T-helper 2 cell (primary cell): ENCODE measurements at regions not wholly inside any gene's neighbourhood (a gene's known extent, or its start where the extent isn't known, plus 50 kb on each side); places are given as distances from the start of the nearest gene placed in this dataset.

Experiments
- DNase-seq, 5 experiments: peaks; one replicate each; pipeline versions ENCODE4 v3.0.0 to v3.0.0-alpha.2; 2012 to 2022

DNA sequence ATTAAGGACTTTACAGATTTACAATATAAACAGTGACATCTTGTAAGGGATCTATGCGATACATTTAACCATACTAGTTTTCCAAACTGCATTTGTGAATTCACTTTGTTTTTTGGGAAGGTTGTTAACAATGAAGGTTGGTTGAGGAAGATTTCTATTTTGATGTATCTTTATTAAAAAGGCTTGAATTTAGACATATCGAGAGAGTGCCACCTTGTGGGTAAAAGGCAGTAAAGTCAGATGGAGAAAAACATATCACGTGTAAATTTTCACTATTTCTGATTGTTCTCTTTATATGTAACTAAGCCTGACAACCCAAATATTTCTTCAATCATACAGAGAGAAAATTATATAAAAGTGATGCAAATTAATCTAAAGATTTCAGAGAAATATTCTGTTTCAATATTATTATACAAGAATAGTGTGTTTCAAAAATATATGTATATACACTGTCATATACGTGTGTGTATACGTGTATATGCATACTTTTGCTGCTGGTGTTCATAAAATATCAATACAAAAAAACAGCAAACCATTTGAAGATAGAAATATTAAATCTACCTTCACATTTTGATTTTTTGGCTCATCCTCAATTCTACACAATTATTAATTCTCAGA is 988.6 kb downstream of the SORCS1 start:
- no peak for DNase-seq

DNA sequence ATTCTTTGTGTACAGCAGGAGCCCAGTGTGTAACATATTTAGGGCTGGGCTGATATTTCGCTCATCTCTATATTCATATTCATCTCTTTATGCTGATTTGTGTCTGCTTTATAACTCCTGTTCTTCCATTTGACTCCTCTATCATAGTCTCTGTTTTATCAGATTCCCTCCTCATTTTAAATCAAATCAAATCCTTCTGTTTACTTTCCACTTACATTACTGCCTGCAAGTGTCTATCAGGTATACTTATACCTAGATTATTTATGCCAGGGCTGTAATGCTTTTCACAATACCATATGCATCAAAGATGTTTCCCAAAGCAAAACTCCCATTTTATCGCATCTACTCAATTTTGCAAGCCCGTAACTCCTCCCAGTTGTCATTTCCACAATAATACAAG is 990.7 kb downstream of the SORCS1 start:
- no peak for DNase-seq

DNA sequence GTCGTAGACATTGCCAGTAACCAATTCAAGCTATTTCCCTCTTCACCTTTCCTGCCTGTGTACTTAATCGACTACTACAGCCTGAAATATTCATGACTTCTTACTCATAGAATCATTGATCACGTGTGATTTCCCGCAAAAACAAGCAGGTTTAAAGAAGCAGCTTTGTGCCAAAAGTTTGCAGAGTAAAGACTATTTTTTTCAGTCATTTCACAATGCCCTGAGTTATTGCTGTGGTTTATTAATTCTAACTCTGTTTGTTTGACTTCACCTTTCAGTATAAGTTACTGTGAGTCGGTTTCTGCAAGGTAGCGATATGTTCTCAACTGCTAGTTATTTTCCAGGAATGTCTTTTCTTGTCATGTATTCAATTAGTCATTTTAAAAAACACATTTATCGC is 995.3 kb downstream of the SORCS1 start:
- no peak for DNase-seq

DNA sequence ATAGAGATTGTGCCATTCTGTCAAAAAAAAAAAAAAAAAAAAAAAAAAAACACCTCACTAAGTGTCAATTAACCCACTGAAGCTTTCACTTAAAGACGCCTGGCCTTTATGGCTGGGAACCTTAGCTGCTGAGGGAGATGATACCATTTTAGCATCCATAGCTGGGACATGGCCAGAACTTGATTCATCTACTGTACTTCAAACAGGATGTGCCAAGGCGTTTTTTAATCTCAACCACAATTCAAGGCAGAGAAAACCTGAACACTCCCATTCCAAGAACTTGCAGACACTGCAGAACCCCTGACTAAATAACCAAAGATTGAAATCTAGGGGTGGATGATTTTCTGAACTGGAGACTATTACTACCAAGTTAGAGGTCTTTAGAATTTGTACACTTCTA is 996.6 kb downstream of the SORCS1 start:
- no peak for DNase-seq

DNA sequence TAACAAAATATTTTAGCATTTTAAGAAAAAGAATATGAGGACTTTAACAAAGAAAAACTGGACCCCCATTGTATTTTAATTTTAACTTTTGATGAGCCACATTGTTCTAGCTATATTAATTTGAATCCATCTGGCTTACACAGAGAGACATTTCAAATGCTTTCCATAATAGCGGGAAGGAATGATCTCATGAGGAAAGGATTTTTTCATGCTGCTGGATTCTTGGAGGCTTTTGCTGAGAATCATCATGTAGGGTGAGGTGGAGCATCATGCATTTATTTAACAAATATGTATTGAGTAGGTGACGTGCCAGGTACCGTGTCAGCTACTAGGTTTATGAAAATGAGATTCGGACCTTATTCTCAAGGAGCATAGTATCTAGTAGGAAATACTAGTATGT is 1006.3 kb downstream of the SORCS1 start:
- DNase-seq, result no peak

DNA sequence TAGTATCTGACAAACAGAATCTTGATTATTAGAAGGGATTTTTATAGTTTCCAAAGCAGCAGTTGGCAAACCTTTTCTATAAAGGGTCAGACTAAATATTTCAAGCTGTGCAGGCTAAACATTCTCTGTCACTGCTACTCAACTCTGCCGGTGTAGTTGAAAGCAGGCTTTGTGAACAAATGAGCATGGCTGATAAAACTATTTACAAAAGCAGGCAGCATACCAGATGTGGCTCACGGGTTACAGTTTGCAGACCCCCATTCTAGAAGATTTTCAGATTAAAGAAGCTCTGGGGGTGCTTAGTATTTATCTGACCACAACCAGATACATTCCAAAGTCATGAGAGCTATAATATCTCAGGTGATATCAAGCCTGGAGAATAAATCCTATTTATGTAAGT is 1017.5 kb downstream of the SORCS1 start:
- no peak for DNase-seq

DNA sequence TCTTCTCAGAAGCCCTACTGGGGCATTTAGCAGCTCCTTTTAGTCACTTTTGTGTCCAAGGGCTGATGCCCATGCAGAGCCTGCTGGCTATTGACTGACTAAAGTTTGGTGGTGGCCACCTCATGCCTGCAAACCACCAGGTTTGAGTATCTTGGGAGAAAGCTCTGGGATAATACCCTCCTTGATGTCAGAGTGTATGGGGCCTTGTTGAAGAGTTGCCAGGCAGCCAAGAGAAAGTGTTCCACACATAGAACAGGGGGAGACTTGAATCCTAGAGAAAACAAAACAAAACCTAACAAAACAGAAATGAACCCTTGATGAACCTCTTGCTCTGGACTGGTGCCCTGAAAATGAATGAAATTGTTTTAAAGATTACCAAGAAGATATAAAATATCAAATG is 1024.6 kb downstream of the SORCS1 start:
- DNase-seq, result no peak

DNA sequence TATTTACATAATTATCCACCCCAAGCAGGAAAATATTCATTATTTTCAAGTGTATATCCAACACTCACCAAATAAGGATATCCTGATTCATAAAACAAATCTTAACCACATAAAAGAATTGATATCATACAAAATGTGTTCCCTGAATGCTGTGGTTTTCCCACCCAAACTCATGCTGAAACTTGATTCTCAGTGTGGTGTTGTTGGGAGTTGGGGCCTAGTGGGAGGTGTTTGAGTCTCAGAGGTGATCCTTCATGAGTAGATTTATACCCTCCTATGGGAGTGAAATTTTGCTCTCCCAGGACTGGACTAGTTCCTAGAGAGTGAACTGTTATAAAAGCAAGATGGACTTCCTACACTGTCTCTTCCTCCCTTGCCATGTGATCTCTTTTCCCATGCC is 1028.3 kb downstream of the SORCS1 start:
- no peak for DNase-seq

DNA sequence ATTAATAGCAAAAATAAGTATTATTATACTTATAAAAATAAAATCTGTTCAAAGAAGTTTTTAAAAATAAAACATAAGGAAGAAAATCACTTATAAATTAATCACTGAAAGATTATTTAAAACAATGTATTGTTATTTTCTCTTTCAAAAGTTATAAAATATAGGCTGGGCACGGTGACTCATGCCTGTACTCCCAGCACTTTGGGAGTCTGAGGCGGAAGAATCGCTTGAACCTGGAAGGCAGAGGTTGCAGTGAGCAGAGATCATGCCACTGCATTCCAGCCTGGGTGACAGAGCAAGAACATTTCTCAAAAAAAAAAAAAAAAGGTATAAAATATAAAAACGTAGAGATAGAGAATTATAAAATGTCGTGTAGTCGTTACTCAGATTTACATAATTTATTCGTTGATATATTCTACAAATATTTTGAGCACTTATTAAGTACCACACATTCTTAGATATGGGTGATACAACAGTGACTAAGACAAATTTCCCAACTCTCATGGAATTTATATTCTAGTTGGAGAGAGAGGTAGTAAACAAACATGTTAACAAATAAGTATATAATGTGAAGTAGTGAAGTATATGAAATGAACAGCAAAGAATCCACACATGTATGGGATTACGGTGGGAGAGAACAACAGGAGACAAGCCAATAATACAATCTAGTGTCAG is 1030.0 kb downstream of the SORCS1 start:
- no peak for DNase-seq

DNA sequence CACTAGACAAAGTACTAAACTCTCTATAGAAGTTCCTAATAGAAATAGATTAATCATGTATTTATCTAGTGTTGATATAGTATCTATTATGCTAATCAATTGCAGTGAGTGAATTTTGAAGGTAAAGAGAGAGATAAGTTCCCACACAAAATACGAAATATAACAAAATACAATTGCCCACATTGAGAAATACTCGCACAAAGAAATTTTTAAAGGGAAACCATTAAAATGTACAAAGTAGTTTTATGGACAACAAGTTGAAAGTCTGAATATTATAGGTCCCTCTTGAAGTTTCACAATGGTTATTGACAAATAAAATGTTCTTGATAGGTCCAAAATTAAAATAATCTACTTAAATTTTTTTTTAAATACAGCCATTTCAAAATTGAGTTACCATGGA is 1031.1 kb downstream of the SORCS1 start:
- DNase-seq, result no peak

DNA sequence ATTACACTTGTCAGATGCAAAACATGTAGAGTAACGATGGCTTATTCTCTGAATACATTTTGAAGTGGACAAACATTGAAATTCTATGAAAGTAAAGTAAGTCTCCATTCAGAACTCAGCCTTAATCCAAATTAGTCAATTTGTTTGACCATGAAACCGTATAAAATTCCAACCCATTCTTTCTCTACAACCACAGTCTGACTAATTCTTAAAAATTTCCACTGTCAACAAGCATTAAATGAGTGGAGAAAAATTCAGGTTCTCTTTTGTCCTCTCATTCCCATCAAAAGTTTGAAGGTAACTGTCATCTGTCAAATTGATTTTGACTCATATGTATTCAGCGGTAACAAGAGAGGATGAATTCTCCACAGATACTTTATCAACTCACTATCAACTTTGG is 1031.5 kb downstream of the SORCS1 start:
- no peak for DNase-seq

DNA sequence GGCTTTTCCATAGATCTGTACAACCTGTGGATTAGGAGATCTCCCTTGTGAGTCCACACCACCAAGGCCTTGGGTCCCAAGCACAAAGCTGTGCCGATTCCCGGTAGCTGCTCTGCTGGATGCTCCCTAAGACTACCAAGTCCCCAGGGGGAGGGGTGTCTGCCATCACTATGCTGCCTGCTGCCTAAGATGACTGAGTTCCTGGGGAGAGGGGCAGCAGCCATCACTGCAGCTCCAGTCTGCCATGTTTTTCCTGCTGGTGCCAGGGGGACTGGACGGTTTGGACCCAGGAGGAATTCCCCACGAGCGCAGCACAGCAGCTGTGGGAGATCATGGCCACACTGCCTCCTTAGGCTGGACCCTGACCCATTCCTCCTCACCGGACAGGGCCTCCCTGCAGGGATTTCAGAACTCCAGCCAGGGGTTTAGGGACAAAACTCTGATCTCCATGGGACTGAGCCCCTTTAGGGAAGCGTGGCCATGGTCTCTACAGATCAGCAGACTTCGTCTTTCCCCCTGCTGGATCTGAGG is 1049.8 kb downstream of the SORCS1 start:
- no peak for DNase-seq

DNA sequence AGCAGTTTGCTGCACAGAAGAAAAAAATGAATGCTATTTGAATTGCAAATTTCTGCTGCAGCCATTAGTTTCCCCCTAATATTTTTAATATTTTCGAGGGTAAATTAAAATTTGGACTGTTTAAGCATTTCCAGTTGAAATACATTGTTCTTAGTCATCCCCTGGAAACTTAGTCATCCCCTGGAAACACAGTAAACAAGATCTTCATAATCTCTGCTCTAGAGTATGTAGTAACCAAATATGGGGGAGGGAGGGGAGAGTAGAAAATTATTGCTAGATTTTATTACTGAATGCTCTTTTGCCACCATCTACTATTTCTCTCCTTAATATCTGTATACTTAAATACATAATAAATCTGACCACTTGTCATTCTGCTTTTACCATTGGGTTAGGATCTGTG is 1053.3 kb downstream of the SORCS1 start:
- DNase-seq, result no peak

DNA sequence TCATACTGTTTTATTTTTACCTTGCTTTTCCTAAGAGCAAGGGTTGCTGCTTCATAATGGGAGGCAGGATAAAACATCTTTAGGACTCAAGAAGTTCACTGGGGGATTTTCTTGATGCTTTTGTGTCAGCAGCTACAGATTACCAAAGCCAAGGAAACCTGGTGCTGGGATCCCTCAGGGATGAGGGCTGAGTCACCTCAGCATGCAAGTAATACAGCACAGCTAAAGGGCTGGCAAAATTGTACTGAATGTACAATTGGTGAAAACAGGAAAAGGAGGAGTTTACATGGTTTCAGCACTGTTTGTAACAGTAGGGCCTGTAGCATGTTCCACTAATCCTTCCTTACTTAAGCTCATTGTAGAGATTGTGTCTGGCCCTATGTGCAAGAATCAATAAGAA is 1056.8 kb downstream of the SORCS1 start:
- DNase-seq, result no peak

DNA sequence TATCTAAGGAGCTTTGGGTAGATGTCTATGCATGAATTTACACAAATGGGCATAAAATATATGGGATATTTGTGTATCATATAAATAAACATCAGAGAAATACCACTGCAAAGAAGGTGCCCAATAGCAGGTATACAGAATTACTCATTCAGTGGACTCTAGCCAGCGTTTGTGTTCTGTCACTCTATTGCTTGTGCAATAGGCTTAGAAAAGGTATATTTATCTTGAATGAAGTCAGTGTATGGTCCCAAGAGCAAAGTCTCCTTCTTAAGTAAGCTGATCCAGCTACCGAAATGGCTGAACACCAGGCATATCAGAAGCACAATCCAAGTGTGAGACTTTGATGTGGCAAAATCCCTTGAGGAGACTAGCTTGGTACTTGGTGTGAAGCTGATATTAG is 1058.4 kb downstream of the SORCS1 start:
- no peak for DNase-seq

DNA sequence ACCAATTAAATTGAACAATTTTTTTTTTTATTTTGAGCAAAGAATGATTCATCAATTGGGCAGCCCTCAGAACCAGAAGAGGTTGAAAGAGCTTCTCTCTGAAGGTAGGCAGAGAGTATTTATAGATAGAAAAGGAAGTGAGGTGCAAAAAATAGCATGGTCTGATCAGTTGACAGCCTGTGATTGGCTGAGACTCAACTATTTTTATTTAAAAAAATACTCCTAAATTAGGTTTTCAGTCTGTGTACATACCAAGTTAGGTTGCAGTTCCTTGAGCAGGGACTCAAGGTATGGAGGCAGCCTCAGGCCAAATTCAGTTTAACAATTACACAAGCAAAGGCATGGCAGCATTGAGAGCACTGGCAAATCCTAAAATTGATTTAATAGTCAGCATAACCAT is 1074.7 kb downstream of the SORCS1 start:
- no peak for DNase-seq

DNA sequence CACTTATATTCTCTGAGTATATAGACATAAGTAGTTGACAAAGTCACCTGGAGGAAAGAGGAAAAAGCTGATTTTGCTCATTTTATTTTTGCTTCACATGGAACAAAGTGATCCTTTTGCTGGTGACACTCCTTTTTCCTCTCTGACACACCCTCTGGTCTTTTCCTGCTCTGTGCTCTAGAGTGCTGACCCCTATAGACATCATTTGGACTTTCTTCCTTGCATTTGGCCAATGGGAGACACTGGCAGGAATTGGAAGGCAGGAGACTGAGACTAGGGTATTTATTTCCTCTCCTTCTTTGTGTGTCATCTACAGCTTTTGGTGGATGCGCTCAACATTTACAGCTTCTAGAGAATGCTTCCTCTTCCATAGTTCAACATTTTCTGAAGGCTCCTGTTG is 1078.1 kb downstream of the SORCS1 start:
- DNase-seq, result no peak

DNA sequence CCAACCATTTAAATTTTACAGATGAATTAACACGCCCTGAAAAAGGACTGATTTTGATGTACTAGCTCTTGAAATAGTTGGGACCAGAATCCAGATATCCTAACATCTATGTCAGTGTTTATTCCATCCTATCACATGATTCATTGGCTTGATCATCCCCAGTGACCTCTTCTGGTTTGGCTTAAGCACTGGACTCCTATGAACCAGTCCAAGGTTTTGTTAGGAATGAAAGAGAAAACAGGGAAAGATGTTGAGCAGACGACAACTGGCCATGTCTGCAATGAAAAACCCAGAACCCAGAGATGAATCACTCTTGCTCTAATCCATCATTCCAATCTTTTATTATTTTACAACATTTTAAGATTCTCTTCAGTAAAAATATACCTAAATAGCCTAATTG is 1080.9 kb downstream of the SORCS1 start:
- DNase-seq, result no peak

DNA sequence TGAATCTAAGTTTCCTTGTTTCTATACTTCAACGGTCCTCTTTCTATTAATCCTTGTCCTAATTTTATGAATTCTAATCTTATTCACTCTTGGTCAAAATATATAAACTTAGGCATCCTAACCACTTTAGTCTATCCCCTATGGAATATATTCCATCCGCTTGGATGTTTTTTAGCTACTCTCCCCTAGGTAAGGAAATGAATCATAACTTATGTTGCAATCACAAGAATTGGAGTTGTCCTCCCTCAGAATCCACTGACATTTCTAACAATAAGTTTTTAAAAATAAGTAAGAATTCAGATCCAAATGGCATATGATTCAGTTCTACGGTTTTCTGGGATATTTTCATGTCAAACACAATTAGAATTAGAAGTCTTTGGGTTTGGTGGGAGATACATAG is 1081.6 kb downstream of the SORCS1 start:
- DNase-seq, result no peak

DNA sequence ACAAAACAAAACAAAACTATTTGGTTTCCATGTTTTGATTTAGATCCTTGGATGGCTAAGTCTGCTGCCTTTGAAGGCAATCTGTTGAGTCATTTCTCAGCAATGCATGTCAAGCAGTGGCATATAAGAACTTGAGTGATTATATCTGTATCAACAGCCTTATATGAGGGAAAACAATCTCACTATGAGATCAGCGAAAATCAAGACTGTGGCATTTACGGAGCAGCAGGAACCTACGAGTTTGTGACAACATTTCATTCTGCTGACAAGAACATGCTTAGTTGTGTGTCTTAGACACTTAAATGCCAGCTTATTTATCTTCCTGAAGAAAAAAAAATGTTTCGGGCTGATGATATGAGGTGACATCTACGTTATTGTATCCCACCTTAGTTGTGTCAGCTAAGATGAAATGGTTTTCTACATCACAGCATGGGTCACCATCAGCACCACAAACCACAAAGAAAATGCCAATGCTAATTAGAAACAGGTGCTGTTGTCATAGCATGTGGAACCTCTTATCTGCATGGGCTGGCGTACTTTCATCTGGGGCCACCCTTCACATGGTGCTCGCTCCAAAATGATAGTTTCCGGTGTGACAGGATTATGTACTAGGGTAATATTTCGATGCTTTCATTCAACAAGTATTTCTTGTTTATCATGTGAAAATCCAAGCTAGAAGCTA is 1085.5 kb downstream of the SORCS1 start:
- no peak for DNase-seq

DNA sequence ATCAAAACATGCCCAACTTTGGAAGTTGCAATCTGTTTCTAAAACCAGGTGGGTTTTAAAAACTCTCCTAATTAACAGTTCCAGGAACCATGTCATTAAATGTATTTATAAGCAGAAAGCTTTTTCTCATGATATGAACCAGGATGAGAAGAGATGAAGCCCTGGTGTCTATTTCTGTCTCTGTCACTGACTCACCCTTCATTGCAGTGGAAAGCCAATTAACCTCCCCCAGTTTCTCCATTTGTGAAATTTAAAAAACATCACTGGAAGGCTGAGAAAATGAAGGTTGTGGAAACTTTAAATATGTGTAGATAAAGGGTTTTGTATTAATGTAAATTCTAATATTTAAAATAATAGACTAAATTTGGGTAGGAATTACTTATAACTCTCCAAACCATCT is 1088.0 kb downstream of the SORCS1 start:
- no peak for DNase-seq

DNA sequence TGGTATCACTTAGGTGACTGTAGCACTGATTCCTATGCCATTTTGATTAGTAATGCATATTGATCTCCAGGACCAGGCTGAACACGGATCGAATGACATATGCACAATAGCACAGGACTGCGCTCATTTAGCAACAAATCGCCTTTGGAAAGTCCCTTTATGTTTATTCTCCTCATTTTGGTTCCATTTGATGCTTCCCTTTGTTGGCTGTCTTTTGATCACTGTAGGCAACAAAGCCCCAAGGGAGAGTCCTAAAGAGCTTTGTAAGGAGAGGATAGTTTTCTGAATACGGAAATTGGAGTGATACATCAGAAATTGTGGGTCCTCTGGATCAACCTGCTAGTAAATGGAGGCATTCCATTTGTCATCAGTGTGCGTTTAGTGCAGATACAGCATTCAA is 1111.4 kb downstream of the SORCS1 start:
- DNase-seq, result no peak

DNA sequence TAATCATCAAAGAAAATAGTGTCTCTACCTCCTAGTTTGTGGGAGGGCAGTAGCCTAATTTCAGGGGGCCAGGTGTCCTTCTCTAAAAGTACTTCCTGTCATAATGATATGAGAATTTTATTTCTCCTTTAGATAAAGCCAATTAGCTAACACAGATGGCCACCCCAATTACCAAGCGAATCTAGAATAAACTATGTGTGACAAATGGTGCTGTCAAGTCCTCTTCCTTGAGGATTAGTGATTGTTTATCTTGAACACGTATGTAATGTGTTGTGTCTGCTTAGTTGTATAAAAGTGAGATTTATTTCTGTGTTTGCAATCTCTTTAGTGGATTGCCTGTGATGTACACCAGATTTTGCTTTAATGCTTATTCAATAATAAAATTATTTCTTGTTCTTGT is 1120.0 kb downstream of the SORCS1 start:
- DNase-seq, result no peak

DNA sequence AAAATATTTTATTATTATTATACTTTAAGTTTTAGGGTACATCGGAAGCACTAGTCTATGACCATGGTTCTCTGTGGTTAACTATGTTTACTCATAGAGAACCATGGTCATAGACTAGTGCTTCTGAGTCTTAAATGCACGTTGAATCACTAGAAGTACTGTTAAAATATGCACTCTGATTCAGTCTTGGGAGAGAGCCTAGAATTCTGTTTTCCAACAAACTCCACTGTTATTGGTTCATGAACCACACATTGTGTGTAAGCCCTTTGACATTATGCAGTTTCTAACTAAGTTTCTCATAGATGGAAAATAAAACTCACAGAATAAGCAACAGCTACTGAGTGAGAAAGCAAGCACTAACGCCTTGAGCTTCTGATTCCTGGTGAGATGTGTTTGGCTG is 1120.6 kb downstream of the SORCS1 start:
- no peak for DNase-seq
